ENCODE measurements at regions not wholly inside any gene's neighbourhood (a gene's known extent, or its start where the extent isn't known, plus 50 kb on each side); places are given as distances from the start of the nearest gene placed in this dataset.
"Not testable (repeated sequence)": the region's sequence is repeated elsewhere in the genome, so short reads cannot be mapped to it uniquely, and the experiment has no call there.

DNA sequence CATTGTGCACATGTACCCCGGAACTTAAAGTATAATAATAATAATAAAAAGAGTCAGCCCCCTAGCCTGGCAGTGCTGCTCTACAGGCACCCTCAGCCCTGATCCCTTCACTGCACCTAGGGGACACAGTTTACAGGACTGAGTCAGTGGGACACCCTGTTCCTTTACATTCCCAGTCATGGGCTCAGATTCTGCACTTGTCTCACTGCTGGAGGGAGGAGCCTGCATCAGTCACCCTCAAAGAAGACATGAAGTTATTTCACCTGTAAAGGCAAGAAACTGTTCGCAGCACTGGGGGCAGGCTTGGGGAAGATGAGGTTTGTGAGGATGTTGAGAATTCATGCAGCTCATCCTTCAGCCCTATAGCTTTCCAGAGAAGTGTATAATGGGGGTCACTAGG lies 50.7 kb upstream of the VPREB1 start:
- DNase-seq (ENCODE audit: low spot score), result no peak

GRCh38 chr22:22193462-22193861 lies 51.1 kb upstream of the VPREB1 start:
- DNase-seq (ENCODE audit: low spot score), result not testable (repeated sequence)

DNA sequence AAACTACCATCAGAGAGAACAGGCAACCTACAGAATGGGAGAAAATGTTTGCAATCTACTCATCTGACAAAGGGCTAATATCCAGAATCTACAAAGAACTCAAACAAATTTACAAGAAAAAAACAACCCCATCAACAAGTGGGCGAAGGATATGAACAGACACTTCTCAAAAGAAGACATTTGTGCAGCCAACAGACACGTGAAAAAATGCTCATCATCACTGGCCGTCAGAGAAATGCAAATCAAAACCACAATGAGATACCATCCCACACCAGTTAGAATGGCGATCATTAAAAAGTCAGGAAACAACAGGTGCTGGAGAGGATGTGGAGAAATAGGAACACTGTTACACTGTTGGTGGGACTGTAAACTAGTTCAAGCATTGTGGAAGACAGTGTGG lies 51.6 kb upstream of the VPREB1 start:
- not testable (repeated sequence) for DNase-seq (ENCODE audit: low spot score)

- not testable (repeated sequence) for DNase-seq (ENCODE audit: low spot score)
Observed at GRCh38 chr22:22189796-22190195, 54.8 kb upstream of the VPREB1 start.

DNA sequence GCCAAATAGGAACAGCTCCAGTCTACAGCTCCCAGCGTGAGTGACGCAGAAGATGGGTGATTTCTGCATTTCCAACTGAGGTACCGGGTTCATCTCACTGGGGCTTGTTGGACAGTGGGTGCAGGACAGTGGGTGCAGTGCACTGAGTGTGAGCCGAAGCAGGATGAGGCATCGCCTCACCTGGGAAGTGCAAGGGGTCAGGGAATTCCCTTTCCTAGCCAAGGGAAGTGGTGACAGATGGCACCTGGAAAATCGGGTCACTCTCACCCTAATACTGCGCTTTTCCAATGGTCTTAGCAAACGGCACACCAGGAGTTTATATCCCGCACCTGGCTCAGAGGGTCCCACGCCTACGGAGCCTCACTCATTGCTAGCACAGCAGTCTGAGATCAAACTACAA lies 56.7 kb upstream of the VPREB1 start:
- DNase-seq (ENCODE audit: low spot score), result not testable (repeated sequence)

GRCh38 chr22:22187299-22187698 lies 57.3 kb upstream of the VPREB1 start:
- DNase-seq (ENCODE audit: low spot score), result no peak

DNA sequence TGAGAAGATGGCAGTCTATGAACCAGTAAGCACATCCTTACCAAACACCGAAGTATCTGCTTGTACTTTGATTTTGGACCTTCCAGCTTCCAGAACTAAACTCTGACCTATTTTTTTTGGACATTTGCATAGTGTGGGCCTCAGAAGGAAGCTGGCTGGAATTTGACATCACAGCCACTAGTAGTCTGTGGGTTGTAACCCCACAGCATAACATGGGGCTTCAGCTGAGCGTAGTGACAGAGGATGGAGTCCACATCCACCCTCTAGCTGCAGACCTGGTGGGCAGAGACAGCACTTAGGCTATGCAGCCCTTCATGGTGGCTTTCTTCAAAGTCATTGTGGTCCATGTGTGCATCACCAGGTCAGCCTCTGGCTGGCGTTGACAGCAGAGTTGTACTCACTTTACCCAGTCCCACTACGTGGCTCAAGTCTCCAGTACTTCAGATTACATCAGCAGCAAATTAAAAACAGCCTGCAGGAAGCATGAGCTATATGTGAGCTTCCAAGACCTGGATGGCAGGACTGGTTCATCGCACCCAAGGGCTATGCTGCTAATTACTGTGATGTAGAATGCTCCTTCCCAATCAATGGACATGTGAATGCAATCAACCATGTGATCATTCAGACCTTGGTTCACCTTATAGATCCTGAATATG lies 58.6 kb upstream of the VPREB1 start:
- DNase-seq (ENCODE audit: low spot score), result no peak

- DNase-seq (ENCODE audit: low spot score), result no peak
Observed at GRCh38 chr22:22185217-22185616, 59.4 kb upstream of the VPREB1 start.

- no peak for DNase-seq (ENCODE audit: low spot score)
Observed at GRCh38 chr22:22184277-22184807, 60.2 kb upstream of the VPREB1 start.

GRCh38 chr22:22182990-22183264 lies 61.7 kb upstream of the VPREB1 start:
- DNase-seq (ENCODE audit: low spot score), result no peak

GRCh38 chr22:22182218-22182989 lies 62.2 kb upstream of the VPREB1 start:
- DNase-seq (ENCODE audit: low spot score), result no peak

DNA sequence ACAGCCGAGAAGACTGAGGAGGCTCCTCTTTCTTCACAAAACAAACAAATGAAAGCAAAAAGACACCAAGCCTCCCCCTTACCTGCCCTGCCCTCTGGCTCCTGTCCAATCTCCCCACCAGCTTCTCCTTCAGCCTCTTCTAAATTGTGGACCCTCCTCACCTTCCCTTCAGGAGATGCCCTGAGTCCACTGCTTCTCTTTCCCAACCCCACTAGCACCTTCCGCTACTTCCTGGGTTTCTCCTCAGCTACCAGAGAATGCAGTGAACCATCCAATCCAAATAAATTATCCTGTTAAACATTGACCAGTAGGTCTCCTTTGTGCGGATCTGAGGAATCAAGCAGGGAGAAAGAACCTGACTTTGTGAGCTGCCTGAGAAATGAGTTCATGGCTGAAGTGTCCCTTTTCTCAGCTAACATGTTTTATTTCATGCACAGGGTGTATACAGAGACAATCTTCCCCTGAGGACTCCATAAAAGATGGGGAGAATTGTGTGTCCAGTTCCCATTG lies 63.2 kb upstream of the VPREB1 start:
- peak; percentile 55 for DNase-seq (ENCODE audit: low spot score)

GRCh38 chr22:22180738-22181285 lies 63.8 kb upstream of the VPREB1 start:
- DNase-seq (ENCODE audit: low spot score), result no peak

GRCh38 chr22:22179858-22180257 lies 64.7 kb upstream of the VPREB1 start:
- no peak for DNase-seq (ENCODE audit: low spot score)

GRCh38 chr22:22178992-22179391 lies 65.6 kb upstream of the VPREB1 start:
- DNase-seq (ENCODE audit: low spot score), result no peak

GRCh38 chr22:22178355-22178965 lies 66.1 kb upstream of the VPREB1 start:
- DNase-seq (ENCODE audit: low spot score), result no peak

DNA sequence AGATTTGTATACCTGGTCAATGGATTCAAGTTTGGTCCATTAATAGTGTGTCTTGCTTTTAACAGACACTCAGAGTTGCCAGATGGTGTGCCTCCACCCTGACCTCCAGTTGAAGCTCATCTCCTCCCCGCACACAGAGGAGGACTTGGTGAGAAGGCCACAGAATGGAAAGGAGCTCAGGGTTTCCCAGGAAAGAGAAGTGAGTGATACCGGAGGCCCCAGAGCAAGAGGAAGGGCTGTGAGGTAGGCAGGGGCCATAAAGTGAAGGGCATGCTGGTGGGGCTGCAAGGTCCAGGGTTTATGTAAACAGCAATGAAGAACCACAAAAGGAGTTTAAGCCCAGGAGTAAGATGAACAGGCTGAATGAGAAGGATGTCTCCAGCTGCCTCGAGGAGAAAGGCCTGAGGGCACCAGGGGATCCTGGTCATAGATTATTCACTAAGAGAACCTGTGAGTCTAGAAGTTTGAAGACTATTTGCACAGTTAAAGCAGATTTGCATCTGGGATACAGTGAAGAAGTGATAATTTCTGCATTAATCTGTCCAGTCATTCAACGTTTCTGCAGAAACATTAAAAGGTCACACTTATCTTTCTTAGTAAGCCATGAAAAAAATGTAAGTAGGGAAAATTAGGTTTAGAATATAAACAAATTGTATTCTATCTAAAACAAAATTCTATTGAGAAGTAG lies 67.5 kb upstream of the VPREB1 start:
- no peak for DNase-seq (ENCODE audit: low spot score)

DNA sequence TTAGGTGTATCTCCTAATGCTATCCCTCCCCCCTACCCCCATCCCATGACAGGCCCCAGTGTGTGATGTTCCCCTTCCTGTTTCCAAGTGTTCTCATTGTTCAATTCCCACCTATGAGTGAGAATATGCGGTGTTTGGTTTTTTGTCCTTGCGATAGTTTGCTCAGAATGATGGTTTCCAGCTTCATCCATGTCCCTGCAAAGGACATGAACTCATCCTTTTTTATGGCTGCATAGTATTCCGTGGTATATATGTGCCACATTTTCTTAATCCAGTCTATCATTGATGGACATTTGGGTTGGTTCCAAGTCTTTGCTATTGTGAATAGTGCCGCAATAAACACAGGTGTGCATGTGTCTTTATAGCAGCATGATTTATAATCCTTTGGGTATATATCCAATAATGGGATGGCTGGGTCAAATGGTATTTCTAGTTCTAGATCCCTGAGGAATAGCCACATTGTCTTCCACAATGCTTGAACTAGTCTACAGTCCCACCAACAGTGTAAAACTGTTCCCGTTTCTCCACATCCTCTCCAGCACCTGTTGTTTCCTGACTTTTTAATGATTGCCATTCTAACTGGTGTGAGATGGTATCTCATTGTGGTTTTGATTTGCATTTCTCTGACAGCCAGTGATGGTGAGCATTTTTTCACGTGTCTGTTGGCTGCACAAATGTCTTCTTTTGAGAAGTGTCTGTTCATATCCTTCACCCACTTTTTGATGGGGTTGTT lies 71.5 kb upstream of the VPREB1 start:
- not testable (repeated sequence) for DNase-seq (ENCODE audit: low spot score)

GRCh38 chr22:22171357-22172218 lies 73.0 kb upstream of the VPREB1 start:
- peak; percentile 60 for DNase-seq (ENCODE audit: low spot score)

DNA sequence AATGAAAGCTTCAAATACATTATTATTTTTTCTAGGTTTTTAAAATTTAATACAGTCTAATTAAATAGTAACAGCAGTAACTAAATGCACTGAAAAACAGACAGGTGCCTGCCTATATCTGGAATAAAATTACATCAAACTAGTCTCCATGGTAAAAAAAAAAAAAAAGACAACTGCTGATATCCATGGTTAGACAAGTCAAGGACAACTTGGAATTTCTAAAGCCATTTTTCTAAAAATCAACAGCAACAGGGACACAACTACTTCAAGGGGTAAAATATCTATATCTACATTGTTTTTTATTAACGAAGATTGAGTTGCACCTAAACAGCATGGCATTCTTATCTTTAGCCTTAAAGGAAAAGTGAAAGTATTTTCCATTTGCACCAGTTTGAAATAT lies 74.7 kb upstream of the VPREB1 start:
- DNase-seq (ENCODE audit: low spot score), result no peak
